ENCODE measurements at regions not wholly inside any gene's neighbourhood (a gene's known extent, or its start where the extent isn't known, plus 50 kb on each side); places are given as distances from the start of the nearest gene placed in this dataset.

DNA sequence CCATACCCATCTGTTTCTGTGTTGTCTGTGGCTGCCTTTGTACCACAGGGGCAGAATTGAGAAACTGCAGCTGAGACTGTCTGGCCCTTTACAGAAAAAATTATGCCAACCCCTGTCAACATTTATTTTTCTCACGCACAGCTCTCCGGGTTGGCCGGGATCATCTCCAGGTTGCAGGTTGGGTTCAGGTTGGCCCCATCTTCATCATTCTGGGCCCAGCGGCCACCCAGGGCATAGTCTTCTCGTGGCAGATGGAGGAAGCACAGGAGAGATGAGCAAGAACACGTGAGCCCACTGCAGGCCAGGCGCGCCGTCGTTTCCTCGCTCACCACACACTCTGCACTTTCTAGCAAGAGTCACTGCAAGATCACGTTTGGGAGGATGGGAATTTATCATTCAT, 66.1 kb upstream of the SEC14L1 start:
- TF ChIP-seq EZH2 (IDR thresholded peaks at IDR 0.05) (no peak), POLR2AphosphoS5 (IDR thresholded peaks at IDR 0.05; ENCODE audit: borderline replicate concordance, low read depth, low read length) (no peak), FOXP2 (optimal IDR thresholded peaks at IDR 0.05; ENCODE audit: control extremely low read depth, extremely low read length, insufficient read depth) (no peak)
